GM21723 (cell line): ENCODE measurements at regions not wholly inside any gene's neighbourhood (a gene's known extent, or its start where the extent isn't known, plus 50 kb on each side); places are given as distances from the start of the nearest gene placed in this dataset.
"Not testable (repeated sequence)": the region's sequence is repeated elsewhere in the genome, so short reads cannot be mapped to it uniquely, and the experiment has no call there.

Source experiments
- ATAC-seq: cut with Tn5 transposase; IDR thresholded peaks from one replicate; pipeline ENCODE4 v1.9.1; 2021; ENCODE audit warnings: mild to moderate bottlenecking, moderate library complexity; ENCODE audit not compliant: unreplicated experiment

DNA sequence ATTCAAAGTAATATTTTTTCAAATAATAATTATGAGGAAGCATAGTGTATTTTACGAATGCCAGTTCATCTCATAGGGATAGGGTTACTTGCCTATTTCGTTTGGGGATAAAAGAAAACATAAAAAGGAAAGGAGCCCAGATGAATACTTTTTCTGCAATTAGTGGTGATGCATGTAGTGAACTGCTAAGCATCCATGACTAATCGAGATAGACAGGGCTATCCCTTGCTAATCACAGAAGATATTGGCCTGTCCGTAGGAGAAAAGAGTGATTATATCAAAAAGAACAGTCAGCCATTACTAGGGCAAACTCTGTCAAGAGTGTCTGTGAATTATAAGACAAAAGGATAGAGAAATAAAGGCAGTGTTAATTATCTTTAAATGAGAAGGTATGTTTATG lies 746.1 kb downstream of the C4orf33 start:
- ATAC-seq, result no peak

DNA sequence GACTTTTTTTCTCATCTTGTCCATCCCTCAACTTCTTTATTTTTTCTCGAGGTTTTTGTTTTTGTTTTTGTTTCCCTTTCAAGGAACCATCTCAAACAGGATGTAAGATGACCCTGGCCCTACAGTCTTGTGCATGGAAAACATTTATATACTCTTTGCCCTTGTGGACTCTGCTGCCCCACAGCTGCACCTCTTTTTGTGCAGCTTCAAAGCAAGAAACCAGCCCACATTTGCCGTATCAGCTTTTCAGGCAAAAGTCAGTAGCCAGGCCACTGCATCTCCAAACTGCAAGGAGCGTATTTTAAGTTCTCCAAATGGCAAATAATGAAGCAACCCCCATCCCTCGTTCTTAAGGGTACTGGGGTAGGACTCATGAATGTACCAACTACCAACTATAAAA lies 756.5 kb downstream of the C4orf33 start:
- no peak for ATAC-seq

DNA sequence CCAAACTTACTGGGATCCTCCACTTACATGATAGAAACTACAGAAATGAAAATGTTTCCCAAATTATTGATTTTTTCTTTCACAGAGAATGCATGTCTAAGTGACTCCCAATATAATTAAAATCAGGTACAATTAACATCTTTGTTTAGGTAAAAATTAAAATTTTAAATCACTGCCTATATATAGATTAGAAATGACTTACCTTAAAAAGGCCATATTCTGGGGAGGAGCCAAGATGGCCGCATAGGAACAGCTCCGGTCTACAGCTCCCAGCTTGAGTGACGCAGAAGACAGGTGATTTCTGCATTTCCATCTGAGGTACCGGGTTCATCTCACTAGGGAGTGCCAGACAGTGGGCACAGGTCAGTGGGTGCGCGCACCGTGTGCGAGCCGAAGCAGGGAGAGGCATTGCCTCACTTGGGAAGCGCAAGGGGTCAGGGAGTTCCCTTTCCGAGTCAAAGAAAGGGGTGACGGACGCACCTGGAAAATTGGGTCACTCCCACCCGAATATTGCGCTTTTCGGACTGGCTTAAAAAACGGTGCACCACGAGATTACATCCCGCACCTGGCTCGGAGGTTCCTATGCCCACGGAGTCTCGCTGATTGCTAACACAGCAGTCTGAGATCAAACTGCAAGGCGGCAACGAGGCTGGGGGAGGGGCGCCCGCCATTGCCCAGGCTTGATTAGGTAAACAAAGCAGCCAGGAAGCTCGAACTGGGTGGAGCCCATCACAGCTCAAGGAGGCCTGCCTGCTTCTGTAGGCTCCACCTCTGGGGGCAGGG lies 757.9 kb downstream of the C4orf33 start:
- ATAC-seq, result not testable (repeated sequence)

DNA sequence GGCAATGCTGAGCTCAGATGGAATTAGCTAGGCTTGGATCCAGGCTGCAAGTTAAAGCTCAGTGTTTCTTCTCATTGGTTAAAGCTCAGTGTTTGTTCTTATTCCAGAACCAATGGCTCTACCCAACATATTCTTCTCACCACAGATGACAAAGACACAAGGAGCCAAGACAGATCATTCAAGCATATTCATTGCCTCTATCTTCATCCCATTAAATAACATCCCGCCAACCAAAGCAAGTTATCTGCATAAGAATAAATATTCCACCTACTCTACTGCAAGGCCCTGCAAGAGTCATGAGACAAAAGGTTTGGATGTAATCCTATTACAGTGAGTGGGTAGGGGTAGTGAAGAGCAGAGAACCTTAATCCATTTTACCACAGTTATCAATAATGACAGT lies 766.5 kb downstream of the C4orf33 start:
- no peak for ATAC-seq

DNA sequence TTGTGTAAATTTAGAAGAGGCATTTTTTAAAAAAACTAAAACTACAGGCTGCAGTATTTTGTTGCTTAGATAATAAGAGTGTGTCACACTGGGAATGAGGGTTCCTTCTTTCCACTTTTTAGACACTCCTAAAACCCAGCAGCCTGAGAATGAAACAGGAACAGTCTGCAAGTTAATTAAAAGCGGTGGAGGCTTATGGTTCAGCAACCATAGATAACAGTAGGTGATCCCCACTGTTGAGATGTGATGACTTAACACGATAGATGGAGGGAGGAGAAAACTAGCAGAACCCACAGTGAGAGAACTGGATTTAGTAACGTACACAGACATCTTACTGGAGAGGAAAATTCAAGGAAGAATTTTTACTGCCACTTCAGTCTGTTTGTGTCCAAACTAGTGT lies 767.3 kb downstream of the C4orf33 start:
- ATAC-seq, result no peak

DNA sequence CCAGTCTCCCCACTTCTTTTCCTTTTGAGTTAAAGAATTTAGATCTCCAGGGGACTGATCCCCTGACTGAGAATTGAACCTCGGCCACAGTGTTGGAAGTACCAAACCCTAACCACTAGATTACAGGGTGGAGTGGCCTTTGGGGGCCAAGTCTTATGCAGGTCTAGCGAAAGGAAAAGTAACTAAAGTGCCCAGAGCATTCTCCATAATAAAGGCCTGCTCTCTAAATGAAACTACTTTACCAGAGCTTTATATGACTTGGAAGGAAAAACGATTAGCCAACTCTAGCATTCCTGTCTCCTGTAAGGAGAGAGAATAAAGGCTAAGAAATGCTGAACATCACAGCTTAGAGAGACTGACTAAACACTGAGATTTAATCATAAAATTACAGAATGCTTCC lies 788.0 kb downstream of the C4orf33 start:
- ATAC-seq, result no peak

GRCh38 chr4:129897111-129897510 lies 801.2 kb downstream of the C4orf33 start:
- no peak for ATAC-seq

- ATAC-seq, result no peak
Measured at GRCh38 chr4:129899849-129900248, 803.9 kb downstream of the C4orf33 start.

- ATAC-seq, result no peak
Measured at GRCh38 chr4:129900430-129900953, 804.5 kb downstream of the C4orf33 start.

DNA sequence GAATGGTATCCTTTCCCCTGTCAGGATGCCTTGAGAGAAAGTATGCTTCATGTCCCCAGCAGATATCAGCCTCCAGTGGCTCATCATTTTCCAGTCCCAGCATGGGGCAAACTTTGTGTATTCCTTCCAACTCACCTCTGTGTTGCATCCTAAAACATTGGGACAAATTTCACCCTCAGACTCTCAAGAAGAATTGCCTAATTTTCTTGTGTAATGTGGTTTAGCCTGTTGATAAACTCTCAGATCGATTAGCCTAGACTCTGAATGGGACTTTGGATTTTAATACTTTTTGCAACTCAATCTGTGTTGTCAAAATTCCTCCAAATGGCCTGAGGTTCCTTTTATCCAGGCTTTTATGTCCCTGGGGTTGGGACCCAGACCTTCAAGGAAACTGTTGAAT lies 805.3 kb downstream of the C4orf33 start:
- ATAC-seq, result no peak

- no peak for ATAC-seq
Measured at GRCh38 chr4:129903861-129904260, 807.9 kb downstream of the C4orf33 start.

- ATAC-seq, result no peak
Measured at GRCh38 chr4:129905256-129905655, 809.3 kb downstream of the C4orf33 start.

DNA sequence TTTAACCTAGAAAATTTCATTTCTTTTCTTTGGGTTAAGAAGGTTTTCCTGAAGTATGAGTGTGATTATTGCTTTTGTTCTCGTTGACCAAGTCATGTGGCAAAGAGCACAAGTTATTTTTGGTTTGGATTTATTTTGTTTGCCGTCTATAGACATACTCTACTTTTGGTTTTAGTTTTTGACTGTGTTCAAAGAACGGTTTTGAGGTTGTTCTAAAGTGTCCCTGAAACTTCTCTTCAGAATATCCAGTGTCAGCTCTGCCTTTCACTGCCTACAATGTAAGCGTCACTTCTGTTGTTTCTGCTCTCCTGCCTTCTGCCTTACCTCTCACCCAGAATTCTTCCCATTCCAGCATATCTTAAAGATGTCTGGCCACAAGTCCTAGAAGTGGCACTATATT lies 812.2 kb downstream of the C4orf33 start:
- no peak for ATAC-seq

DNA sequence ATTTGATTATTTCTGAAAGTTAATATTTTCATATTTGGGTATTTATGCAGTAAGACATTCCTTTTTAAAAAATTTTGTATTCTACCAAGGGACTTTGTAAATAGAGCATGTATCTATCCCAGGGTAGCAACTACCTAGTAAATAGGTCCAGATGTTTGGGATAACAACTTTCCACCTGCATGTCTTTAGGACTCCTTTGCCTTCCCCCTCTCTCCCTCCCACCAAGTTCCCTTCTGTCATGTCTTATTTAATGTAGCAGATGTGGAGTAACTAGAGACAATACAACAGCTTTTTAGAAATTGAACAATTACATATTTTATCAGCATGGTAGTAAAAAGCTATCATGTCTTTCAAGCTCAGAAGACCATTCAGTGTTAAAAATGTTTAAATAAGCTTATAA lies 821.0 kb downstream of the C4orf33 start:
- ATAC-seq, result no peak

DNA sequence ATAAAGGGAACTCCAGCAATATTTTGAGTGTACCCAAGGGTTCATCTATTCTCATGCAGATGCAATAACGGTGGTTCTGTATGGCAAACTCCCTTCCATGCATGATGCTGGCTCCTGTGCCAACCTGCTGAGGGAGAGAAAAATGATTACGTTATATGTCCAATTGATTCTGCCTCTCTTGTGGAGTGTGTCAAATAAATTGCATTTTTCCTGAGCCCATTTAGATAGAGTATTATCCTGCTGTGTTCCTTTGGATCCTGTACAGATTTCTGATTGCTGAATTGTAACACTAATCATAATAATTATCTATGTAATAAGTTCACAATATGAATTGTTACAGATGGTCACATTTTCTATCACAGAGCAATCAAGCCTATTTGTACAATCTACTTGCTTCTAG lies 821.7 kb downstream of the C4orf33 start:
- ATAC-seq, result no peak

- no peak for ATAC-seq
Measured at GRCh38 chr4:129926936-129927335, 831.0 kb downstream of the C4orf33 start.

- peak; percentile 51 for ATAC-seq
Measured at GRCh38 chr4:129929052-129929451, 833.1 kb downstream of the C4orf33 start.

DNA sequence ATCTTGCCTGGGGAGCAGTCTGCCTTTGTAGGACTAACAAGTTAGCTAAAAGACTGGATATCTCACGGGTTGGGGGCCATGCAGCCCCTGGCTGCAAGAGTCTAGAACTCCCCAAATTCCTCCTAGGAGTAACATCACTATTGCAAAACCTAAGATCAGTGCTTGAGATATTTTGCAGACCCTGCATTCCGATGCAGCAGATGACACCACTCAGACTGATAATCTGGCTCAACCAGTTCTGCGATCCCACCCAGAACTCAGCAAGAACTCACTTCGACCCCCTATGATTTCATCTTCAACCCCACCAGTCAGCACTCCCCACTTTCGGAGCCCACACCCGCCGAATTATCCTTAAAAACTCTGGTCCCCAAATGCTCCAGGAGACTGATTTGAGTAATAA lies 834.0 kb downstream of the C4orf33 start:
- no peak for ATAC-seq

- no peak for ATAC-seq
Measured at GRCh38 chr4:129950217-129950616, 854.3 kb downstream of the C4orf33 start.

DNA sequence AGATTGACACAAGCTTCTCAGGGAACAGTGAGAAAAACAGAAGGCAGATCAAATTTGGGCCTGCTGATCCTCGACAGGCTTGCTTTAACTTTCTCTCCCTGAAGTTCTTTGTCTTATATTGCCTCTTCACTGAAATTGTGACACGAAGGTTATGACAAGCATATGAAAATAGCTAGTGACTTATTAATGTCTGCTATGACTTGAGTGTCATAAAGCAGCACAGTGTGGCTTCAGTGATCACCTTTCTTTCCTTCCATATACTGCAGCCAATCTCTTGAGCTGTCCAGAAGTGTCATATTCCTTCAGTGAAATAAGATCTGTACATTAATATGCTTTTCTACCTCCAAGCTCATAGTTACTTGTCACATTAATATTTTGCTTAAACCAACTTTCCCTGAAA lies 870.2 kb downstream of the C4orf33 start:
- ATAC-seq, result no peak

- ATAC-seq, result no peak
Measured at GRCh38 chr4:129968366-129968765, 872.4 kb downstream of the C4orf33 start.

GRCh38 chr4:129968778-129969177 lies 872.8 kb downstream of the C4orf33 start:
- no peak for ATAC-seq

- no peak for ATAC-seq
Measured at GRCh38 chr4:129970801-129971200, 874.8 kb downstream of the C4orf33 start.
